Liver (tissue), 8 donors: ENCODE measurements at regions not wholly inside any gene's neighbourhood (a gene's known extent, or its start where the extent isn't known, plus 50 kb on each side); places are given as distances from the start of the nearest gene placed in this dataset.

ENCODE experiments used
- DNase-seq: peaks from one replicate; pipeline ENCODE4 v3.0.0-alpha.2; 2017; ENCODE audit warnings: low spot score
- H3K27ac ChIP-seq, 2 donors: one replicate each; pipeline ENCODE4 v1.7.0; 2013; ENCODE audit warnings: inconsistent platforms in 2 of 2, low read length in 2 of 2, control low read depth in 1 of 2, low read depth in 1 of 2, mild to moderate bottlenecking in 1 of 2
- H3K27me3 ChIP-seq, 4 donors: one replicate each; pipeline versions ENCODE4 v1.6.1 to v1.7.0; 2013; ENCODE audit warnings: low read length in 3 of 4, inconsistent platforms in 1 of 4, mild to moderate bottlenecking in 1 of 4, moderate library complexity in 1 of 4; ENCODE audit not compliant: control insufficient read depth in 4 of 4, insufficient read depth in 4 of 4
- H3K36me3 ChIP-seq, 4 donors: one replicate each; pipeline versions ENCODE4 v1.6.1 to v1.7.0; 2013; ENCODE audit warnings: low read length in 3 of 4, mild to moderate bottlenecking in 3 of 4, low read depth in 1 of 4, moderate library complexity in 1 of 4; ENCODE audit not compliant: control insufficient read depth in 4 of 4, insufficient read depth in 3 of 4
- H3K4me1 ChIP-seq, 4 donors: one replicate each; pipeline versions ENCODE4 v1.6.1 to v1.7.0; 2013; ENCODE audit warnings: low read length in 3 of 4, mild to moderate bottlenecking in 3 of 4, moderate library complexity in 1 of 4; ENCODE audit not compliant: control insufficient read depth in 4 of 4, insufficient read depth in 4 of 4
- H3K4me3 ChIP-seq, 3 donors: one replicate each; pipeline versions ENCODE4 v1.6.1 to v1.7.0; 2013; ENCODE audit warnings: low read length in 3 of 3, control low read depth in 1 of 3, low read depth in 1 of 3, mild to moderate bottlenecking in 1 of 3
- H3K9ac ChIP-seq, 2 donors: one replicate each; pipeline ENCODE4 v1.7.0; 2013; ENCODE audit warnings: low read length in 2 of 2, mild to moderate bottlenecking in 2 of 2, moderate library complexity in 2 of 2, control low read depth in 1 of 2, low read depth in 1 of 2
- H3K9me3 ChIP-seq, 4 donors: one replicate each; pipeline versions ENCODE4 v1.6.1 to v1.7.0; 2013; ENCODE audit warnings: low read length in 3 of 4; ENCODE audit not compliant: control insufficient read depth in 4 of 4
- ATF3 ChIP-seq: IDR thresholded peaks from 2 replicates; pipeline ENCODE4 v1.6.1; 2016; ENCODE audit warnings: antibody characterized with exemption
- CTCF ChIP-seq: fragments of 150-350 bp; IDR thresholded peaks from 2 replicates; pipeline ENCODE4 v1.5.1; 2017; ENCODE audit warnings: improper control_type of control experiment, low read depth, low read length; ENCODE audit not compliant: missing input control
- FOXA2 ChIP-seq: IDR thresholded peaks from 2 replicates; pipeline ENCODE4 v1.6.1; 2016; ENCODE audit warnings: antibody characterized with exemption
- GABPA ChIP-seq, 2 donors: IDR thresholded peaks in 1 of 2; conservative IDR thresholded peaks in 1 of 2; 2 replicates each; pipeline ENCODE4 v1.6.1; 2016; ENCODE audit warnings: antibody characterized with exemption in 2 of 2, mild to moderate bottlenecking in 1 of 2, moderate library complexity in 1 of 2
- HNF4A ChIP-seq, 2 donors: conservative IDR thresholded peaks; 2 replicates each; pipeline ENCODE4 v1.6.1; 2016; ENCODE audit warnings: antibody characterized with exemption in 2 of 2, mild to moderate bottlenecking in 2 of 2
- MAX ChIP-seq: IDR thresholded peaks from 2 replicates; pipeline ENCODE4 v1.6.1; 2016; ENCODE audit warnings: antibody characterized with exemption
- RAD21 ChIP-seq, 2 donors: IDR thresholded peaks; 2 replicates each; pipeline ENCODE4 v1.6.1; 2016; ENCODE audit warnings: antibody characterized with exemption in 2 of 2, mild to moderate bottlenecking in 2 of 2
- REST ChIP-seq: IDR thresholded peaks from 2 replicates; pipeline ENCODE4 v1.6.1; 2016; ENCODE audit warnings: antibody characterized with exemption, mild to moderate bottlenecking
- WGBS: extraction: QIAGEN DNeasy Blood & Tissue Kit; methylation state at CpG from one replicate; pipeline ENCODE4 v1.1.7; 2013; 5-methylcytosine and 5-hydroxymethylcytosine counted together
- donor health status: healthy.
- donor health status: healthy.
- donor health status: healthy.
- donor health status: healthy.
- donor health status: healthy.

DNA sequence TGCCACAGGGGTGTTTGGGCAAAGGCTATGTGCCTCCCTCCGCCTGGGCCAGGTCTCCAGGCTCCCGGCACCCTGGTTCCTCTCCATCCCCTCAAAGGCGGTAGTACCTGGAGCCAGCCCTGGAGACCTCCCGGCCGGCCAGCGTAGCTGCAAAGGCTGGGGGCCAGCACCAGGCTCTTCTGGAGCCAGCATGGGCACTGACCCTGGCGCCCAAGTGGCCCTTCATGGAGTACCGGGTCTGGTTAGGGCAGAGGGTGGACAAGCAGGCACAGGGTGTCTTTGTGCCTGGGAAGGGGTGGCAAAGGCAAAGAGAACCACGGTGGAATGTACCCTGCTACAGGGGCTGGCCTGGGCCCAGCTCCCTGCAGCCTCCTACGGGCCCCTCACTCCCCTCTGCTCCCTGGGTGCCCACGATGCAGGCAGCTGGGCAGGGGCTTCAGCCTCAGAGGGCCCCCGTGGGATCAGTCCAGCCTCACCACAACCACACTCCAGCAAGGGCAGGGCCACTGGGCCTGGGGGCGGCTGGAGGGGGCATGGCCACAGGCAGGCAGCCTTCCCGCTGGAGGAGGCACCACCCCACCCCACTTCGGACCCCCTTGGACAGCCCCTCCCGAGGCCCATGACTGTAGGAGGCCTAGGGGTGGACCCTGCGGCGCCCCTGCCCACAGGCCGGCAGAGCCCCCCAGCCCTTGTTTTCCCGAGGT lies 112.9 kb upstream of the NKX1-1 start:
- DNase-seq = no peak
- 87% methylated on average over 20 of the region's 20 CpGs for WGBS
- TF ChIP-seq FOXA2 = no peak
- TF ChIP-seq HNF4A (conservative IDR thresholded peaks at IDR 0.05) = no peak
- no peak for TF ChIP-seq RAD21 (IDR thresholded peaks at IDR 0.05)
- no peak for TF ChIP-seq CTCF
- no peak for TF ChIP-seq REST
- no peak for TF ChIP-seq ATF3
- H3K27me3 ChIP-seq = peaks cover 0 to 7% (median 3%) of the 10 kb centered on the region in 4 donors
- peaks cover 0 to 3% (median 0%) of the 10 kb centered on the region in 4 donors for H3K9me3 ChIP-seq
- H3K4me3 ChIP-seq = no peak overlapping the region
- peaks cover 0 to 4% (median 0%) of the 10 kb centered on the region in 4 donors for H3K4me1 ChIP-seq
- H3K9ac ChIP-seq = no peak overlapping the region
- H3K27ac ChIP-seq = no peak overlapping the region
- H3K36me3 ChIP-seq = no peaks in the 10 kb centered on the region

GRCh38 chr4:1517592-1518411 lies 111.6 kb upstream of the NKX1-1 start:
- Histone ChIP-seq H3K4me1 (peaks cover 0 to 6% (median under 1%) of the 10 kb centered on the region in 4 donors), H3K9ac (no peak overlapping the region), H3K9me3 (peaks cover 0 to under 1% (median 0%) of the 10 kb centered on the region in 4 donors), H3K27ac (no peak overlapping the region), H3K36me3 (no peaks in the 10 kb centered on the region), H3K27me3 (peaks cover 0 to 7% (median 2%) of the 10 kb centered on the region in 4 donors), H3K4me3 (no peak overlapping the region)
- 80% methylated on average over 22 of the region's 22 CpGs for WGBS
- TF ChIP-seq MAX (no peak), GABPA (IDR thresholded peaks at IDR 0.05 in 1 of 2, conservative IDR thresholded peaks at IDR 0.05 in 1 of 2) (no peak), RAD21 (IDR thresholded peaks at IDR 0.05) (no peak)
- no peak for DNase-seq
